Mesothelial cell of epicardium (in vitro differentiated cells): ENCODE measurements at regions not wholly inside any gene's neighbourhood (a gene's known extent, or its start where the extent isn't known, plus 50 kb on each side); places are given as distances from the start of the nearest gene placed in this dataset.

Source experiments
- DNase-seq, 2 experiments: peaks; one replicate each; pipeline ENCODE4 v3.0.0; 2021; ENCODE audit warnings: low spot score in 2 of 2; ENCODE audit not compliant: unreplicated experiment in 2 of 2
- H3K27ac Mint-ChIP-seq: 2 replicates; pipeline ENCODE4 v1.8.0; 2021; ENCODE audit warnings: mixed read lengths
- H3K27me3 Mint-ChIP-seq: 2 replicates; pipeline ENCODE4 v1.8.0; 2021; ENCODE audit warnings: low read depth, mixed read lengths
- H3K36me3 Mint-ChIP-seq: 2 replicates; pipeline ENCODE4 v1.8.0; 2021; ENCODE audit warnings: mixed read lengths
- H3K4me1 Mint-ChIP-seq: 2 replicates; pipeline ENCODE4 v1.8.0; 2021; ENCODE audit warnings: mixed read lengths
- H3K4me3 Mint-ChIP-seq: 2 replicates; pipeline ENCODE4 v1.8.0; 2021; ENCODE audit warnings: mild to moderate bottlenecking, moderate library complexity, mixed read lengths
- H3K9me3 Mint-ChIP-seq: 2 replicates; pipeline ENCODE4 v1.8.0; 2021; ENCODE audit warnings: mixed read lengths
- CTCF ChIP-seq: fragments of 200-600 bp; sonication (generic); IDR thresholded peaks from one replicate; pipeline ENCODE4 v1.5.0; 2021; ENCODE audit warnings: antibody characterized with exemption; ENCODE audit not compliant: unreplicated experiment

- Mint-ChIP-seq H3K9me3 (peaks cover 4% of the 10 kb centered on the region), H3K27ac (no peak overlapping the region), H3K36me3 (no peaks in the 10 kb centered on the region), H3K4me1 (no peaks in the 10 kb centered on the region), H3K27me3 (no peaks in the 10 kb centered on the region), H3K4me3 (no peak overlapping the region)
- no peak for TF ChIP-seq CTCF
- no peak for DNase-seq
Measured at GRCh38 chr1:188689542-188689941, 1788.1 kb downstream of the BRINP3 start.

DNA sequence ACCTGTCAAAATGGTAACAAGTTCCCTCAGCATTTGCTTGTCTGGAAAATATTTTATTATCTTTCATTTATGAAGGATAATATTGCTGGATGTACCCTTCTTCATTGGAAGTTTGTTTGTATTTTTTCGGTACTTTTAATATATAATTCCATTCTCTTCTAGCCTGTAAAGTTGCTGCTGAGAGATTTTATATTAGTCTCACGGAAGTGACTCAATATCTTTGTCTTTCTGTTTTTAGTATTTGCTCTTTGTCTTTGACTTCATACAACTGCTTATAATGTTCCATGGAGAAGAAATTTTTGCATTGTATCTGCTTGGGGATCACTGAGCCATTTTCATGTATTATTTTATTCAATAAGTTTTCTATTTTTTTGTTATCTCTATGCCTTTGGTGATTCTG lies 1777.5 kb downstream of the BRINP3 start:
- Mint-ChIP-seq H3K4me1 (no peaks in the 10 kb centered on the region), H3K36me3 (no peaks in the 10 kb centered on the region), H3K27ac (no peak overlapping the region), H3K9me3 (peaks cover 20% of the 10 kb centered on the region), H3K27me3 (no peaks in the 10 kb centered on the region), H3K4me3 (no peak overlapping the region)
- no peak for DNase-seq
- no peak for TF ChIP-seq CTCF

GRCh38 chr1:188706742-188707141 lies 1770.9 kb downstream of the BRINP3 start:
- no peak for DNase-seq
- H3K4me1 Mint-ChIP-seq: no peaks in the 10 kb centered on the region
- no peak for TF ChIP-seq CTCF
- no peaks in the 10 kb centered on the region for H3K36me3 Mint-ChIP-seq
- no peaks in the 10 kb centered on the region for H3K9me3 Mint-ChIP-seq
- H3K27ac Mint-ChIP-seq: no peak overlapping the region
- no peaks in the 10 kb centered on the region for H3K27me3 Mint-ChIP-seq
- H3K4me3 Mint-ChIP-seq: no peak overlapping the region

DNA sequence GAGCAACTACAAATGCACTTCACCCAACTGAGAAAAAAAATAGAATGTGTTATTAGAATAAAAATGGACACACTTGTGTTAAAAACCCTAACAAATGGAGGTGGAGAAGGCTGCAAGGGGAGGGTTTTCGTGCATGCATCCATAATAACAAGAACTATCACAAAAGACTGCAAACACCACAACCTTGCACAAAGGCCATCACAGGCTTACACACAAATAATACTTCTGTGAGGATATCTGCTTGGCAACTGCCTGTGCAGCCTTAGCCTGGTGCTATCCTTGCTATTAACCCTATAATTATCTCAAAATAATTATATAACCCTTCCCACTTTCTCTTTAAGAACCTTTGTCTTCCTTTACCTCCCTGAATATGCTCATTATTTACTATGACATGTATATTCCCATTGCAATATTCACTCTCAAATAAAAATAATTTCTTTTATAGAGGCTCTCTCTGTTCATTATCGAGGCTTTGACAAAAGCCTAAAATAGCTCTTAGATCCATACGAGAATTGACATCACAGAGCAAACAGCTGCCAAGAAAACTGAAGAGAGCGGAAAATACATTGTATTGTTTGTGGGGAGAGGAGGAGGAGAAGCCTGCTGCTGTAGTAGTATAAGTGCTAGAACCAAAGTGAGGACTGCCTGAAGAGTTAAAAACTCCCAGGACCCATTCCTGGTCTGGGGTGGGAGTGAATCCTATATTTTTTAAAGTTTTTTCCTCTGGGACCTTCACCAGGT lies 1768.7 kb downstream of the BRINP3 start:
- Mint-ChIP-seq H3K27me3 (no peaks in the 10 kb centered on the region), H3K4me3 (no peak overlapping the region), H3K9me3 (no peaks in the 10 kb centered on the region), H3K4me1 (peaks cover 4% of the 10 kb centered on the region), H3K36me3 (no peaks in the 10 kb centered on the region), H3K27ac (no peak overlapping the region)
- no peak for TF ChIP-seq CTCF
- no peak for DNase-seq

- Mint-ChIP-seq H3K36me3 (no peaks in the 10 kb centered on the region), H3K27ac (no peak overlapping the region), H3K27me3 (no peaks in the 10 kb centered on the region), H3K4me1 (peaks cover 4% of the 10 kb centered on the region), H3K4me3 (no peak overlapping the region), H3K9me3 (no peaks in the 10 kb centered on the region)
- DNase-seq: no peak
- no peak for TF ChIP-seq CTCF
Measured at GRCh38 chr1:188715566-188715965, 1762.1 kb downstream of the BRINP3 start.
